ENCODE measurements at regions not wholly inside any gene's neighbourhood (a gene's known extent, or its start where the extent isn't known, plus 50 kb on each side); places are given as distances from the start of the nearest gene placed in this dataset.

DNA sequence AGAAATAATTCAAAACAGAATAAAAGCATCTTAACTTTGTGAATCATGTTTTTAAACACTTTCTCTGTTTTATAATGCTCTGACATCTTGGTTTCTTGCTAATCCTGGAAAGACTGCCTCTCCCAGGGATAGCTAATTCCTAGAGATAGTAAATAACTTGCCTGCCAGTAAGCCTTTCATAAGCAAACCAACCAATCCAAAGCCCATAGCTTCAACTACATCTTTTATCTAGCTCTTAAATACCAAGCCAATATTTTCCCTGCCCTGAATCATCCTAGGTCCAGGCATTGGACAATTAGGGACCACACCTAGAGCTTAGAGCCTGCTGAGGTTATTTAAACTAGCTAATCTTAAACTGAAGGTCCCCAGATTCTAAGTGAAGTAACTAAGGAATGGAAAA, 223.7 kb upstream of the DIPK2B start:
- TF ChIP-seq ELF1 (CRISPR knock-in tag; IDR thresholded peaks at IDR 0.05), result no peak
- no peak for TF ChIP-seq ZNF121 (CRISPR knock-in tag; IDR thresholded peaks at IDR 0.05)
- no peak for TF ChIP-seq HNF4G (IDR thresholded peaks at IDR 0.05; ENCODE audit: borderline replicate concordance, low read depth, low read length)
- no peak for TF ChIP-seq HNF4G (CRISPR knock-in tag; IDR thresholded peaks at IDR 0.05; ENCODE audit: borderline replicate concordance, low read depth)
- TF ChIP-seq, protein P1, sequence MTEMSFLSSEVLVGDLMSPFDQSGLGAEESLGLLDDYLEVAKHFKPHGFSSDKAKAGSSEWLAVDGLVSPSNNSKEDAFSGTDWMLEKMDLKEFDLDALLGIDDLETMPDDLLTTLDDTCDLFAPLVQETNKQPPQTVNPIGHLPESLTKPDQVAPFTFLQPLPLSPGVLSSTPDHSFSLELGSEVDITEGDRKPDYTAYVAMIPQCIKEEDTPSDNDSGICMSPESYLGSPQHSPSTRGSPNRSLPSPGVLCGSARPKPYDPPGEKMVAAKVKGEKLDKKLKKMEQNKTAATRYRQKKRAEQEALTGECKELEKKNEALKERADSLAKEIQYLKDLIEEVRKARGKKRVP (CRISPR knock-in tag; IDR thresholded peaks at IDR 0.05), result no peak
- TF ChIP-seq ZNF501 (CRISPR knock-in tag; IDR thresholded peaks at IDR 0.05), result no peak
- TF ChIP-seq ZNF672 (CRISPR knock-in tag; IDR thresholded peaks at IDR 0.05), result no peak
